ENCODE measurements at regions not wholly inside any gene's neighbourhood (a gene's known extent, or its start where the extent isn't known, plus 50 kb on each side); places are given as distances from the start of the nearest gene placed in this dataset.
"Not testable (repeated sequence)": the region's sequence is repeated elsewhere in the genome, so short reads cannot be mapped to it uniquely, and the experiment has no call there.

DNA sequence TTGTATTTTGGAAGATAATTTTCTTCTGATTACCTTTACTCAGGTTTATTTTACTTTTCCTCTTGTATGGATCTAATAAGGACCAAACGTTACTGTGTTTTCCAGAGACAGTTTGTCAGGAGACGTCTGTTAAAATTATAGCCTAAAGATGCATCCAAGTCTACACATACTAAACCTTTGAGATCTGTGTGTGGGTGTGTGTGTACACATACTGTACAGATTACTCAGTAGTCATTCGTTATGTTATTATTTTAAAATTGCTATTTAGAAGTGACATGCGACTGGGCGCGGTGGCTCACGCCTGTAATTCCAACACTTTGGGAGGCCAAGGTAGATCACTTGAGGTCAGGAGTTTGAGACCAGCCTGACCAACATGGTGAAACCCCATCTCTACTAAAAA is 51.6 kb upstream of the CNTLN start:
- no peak for DNase-seq

DNA sequence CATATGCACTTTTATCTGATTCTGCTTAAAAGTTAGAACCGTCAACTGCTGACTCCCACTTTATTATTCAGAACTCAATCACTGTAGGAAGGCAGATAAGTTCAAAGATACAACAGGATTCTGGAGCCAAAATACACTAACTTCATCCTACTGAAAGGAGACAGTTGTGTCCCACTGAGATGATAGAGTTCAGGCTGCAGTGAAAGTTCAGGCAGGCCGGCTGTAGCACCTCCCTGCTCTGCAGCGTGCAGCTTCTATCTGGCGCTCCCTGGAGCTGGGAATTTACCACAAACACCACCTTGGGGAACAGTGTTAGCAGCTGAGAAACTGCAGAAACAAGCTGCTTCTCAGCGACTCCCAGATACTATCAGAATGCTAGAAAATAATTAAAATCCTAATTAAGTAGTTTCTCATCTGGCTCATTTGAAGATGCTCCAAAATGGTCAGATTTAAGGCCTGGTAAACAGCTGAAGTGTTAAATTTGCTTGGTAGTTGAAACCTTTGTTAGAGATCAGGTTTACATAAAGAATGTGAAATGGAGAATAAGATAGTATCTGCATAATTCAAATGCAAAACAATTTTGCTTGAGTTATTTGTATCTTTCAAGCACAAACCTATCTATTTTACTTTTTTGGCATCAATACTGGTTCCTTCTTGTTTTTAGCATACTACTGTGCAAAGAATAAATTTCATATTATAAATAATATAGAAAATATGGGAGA is 52.3 kb upstream of the CNTLN start:
- DNase-seq = no peak

DNA sequence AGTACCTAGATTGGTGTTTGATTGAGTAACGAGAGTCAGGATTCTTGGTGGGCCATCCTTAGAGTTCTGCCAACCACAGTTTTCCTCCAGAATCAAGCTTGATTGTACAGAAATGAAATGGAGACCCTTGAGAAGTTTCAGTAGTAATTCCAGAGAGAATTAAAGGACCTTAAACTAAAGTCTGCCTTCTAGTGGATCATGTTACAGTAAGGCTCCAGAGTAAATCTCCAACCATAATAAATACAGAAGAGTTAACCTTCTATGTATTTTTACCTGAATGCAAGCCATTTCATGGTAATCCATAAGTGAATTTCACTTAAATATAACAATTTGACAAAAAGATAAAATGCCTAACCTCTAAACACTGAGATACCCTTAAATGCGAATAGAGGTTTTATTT is 53.0 kb upstream of the CNTLN start:
- DNase-seq = no peak

DNA sequence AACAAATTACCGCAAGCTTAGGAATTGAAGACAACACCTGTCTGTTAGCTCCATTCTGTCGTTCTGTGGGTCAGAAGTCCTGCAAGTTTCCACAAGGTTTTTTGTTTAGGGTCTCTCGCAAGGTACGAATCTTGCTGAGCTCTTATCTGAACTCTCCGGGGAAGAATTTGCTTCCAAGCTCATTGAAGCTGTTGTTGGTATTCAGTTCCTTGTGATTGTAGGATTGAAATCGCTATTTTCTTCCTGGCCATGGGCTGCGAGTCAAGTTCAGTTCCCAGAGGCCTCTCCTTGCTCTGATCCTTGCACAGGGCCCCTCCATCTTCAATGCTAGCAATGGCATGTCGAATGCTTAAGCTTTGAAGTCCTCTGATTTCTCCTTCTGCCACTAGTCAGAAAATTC is 53.5 kb upstream of the CNTLN start:
- DNase-seq = no peak

DNA sequence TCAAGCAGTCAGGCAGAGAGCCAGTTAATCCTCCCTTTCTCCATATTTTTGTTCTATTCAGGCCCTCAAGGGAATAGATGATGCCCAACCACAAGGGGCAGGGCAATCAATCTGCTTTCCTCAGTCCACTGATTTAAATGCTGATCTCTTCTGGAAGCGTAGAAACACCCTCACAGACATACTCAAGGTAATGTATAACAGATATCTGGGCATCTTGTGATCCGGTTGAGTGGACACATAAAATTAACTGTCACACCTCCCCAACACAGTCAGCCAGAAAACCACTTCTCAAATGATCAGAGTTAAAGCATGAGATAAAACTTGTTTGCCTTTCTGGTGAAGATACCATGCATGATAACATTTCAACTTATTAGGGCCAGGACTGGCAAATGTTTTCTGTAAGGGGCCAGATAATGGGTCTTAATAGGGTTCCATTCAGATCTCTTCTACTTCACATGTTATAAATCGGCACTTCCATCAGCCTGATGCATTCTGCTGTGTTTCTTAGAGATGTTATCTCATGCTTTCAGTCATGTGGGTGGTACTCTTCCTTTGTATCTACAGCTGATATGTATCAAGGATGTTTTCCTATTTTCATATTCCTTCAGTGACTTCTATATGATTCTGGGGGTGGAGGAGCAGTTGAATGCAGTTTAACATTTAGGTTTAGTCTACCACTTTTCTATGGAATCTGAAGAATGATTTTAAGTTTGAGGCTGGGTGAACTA is 58.9 kb upstream of the CNTLN start:
- DNase-seq = no peak

DNA sequence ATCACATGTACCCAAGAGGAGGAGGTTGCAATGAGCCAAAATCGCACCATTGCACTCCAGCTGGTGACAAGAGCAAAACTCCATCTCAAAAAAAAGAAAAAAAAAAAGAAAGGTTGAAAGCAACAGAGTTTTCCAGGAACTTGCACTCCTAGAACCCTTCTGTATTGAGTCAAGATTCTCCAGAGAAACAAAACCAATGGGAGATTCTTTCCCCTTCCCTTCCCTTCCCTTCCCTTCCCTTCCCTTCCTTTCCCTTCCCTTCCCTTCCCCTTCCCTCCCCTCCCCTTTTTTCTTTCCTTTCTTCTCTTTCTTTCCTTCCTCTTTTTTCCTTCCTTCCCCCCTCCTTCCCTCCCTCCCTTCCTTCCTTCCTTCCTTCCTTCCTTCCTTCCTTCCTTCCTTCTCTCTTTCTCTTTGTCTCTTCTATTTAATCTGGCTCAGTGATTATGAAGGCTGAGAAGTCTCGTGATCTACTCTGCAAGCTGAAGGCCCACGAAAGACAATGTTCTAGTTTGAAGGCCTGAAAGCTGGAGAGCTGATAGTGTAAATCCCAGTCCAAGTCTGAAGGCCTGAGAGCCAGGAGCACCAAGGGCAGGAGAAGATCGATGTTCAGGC is 59.6 kb upstream of the CNTLN start:
- no peak for DNase-seq

DNA sequence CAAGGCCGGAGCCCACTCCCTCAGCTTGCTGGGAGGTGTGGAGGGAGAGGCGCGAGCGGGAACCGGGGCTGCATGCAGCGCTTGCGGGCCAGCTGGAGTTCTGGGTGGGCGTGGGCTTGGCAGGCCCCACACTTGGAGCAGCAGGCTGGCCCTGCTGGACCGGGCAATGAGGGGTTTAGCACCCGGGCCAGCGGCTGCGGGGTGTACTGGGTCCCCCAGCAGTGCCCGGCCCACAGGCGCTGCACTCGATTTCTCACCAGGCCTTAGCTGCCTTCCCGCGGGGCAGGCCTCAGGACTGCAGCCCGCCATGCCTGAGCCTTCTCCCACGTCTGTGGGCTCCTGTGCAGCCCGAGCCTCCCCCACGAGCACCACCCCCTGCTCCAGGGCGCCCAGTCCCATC is 62.3 kb upstream of the CNTLN start:
- not testable (repeated sequence) for DNase-seq

DNA sequence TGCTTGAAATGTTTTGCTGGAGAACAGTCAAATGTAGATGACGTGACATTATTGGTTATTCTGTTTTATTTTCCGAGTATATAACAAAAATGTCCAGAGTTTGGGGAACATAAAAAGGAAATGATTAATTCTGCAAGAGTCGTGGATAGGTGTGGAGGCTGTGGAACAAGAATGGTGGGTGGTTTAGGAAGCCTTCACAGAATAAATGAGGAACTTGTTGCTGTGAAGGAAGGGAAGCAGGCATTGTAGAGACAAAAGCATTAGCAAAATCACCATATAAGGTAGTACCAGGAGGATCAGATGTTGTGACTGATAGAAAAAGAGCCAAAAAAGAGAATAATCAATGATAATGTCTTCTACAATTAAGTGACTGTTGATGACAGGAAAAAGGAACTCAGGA is 66.2 kb upstream of the CNTLN start:
- no peak for DNase-seq

DNA sequence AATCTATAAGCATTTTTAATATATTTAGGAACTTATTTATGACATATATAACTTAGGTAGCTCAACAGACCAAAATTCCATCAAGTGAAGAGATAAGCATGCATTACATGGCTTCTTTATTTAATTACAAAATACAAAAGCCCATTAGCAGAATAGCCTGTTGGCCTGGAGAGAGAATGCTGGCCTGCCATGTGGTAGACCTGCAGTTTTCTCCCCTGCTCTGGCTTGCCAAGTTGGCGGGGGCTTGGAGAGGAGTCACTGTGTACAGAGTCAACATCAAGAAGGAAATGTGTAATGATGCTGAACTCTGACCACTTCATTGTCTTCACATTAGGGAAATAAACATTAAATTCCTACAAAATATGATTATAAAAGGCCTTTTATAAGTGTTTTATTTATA is 69.8 kb upstream of the CNTLN start:
- peak; percentile 11 for DNase-seq

DNA sequence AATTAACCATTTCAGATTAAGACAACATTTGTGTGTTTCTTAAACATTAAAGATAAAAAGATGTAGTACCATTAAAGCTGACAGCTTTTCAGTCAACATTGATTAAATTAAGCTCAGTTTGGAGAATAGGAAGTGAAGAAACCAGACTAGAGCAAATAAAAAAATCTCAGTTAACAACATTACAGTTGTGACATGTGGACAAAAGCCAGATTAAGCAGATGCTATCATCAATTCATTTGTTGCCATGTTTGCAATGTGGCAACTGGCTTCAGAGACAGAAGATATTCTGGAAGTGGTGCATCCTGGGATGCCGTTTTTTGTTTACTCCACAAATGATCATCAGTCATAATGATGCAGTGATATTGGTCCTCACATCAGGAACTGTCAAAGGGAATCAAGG is 70.3 kb upstream of the CNTLN start:
- no peak for DNase-seq

DNA sequence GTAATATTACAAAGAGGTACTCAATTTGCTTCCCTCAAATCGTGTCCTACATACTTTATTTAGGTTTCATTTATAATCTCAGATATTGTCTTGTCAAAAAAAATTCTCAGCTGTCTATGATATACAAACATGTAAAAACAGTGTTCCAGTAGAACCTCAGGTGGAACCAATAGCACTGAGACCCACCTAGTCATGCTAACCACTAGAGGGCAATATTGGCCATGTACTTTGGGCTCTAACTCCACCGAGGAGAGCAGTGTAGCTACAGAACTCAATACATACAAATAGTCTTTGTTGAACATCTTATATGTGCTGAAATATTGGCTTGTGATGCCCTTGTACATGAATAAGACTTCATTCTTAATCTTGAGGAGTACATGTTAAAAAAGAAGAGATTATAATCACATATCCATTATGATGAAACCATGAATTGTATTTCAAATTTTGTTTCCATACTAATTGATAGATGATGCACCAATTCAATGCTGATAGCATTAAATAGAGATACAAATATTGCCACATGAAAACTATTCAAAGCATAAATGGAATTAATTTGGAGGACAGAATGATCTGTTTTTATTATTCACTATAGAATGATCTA is 71.2 kb upstream of the CNTLN start:
- DNase-seq = peak; percentile 47

DNA sequence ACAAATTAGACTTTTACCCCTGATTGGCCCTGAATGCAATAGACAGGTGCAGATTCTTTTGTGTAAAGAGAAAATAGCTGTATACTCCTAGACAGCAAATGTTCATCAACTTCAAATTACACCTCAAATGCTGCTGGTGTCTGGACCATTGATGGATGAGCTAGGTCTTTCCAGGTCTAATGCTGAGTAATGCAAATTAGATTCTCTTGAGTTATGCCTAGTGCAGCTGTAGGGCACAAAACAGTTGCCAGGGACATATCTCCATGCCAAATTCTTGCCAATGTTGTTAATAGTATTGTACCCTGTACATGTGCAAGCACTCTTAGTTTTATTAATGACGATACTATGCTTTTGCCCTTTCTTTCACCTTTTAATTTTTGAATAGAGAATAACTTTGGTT is 72.3 kb upstream of the CNTLN start:
- DNase-seq = no peak

DNA sequence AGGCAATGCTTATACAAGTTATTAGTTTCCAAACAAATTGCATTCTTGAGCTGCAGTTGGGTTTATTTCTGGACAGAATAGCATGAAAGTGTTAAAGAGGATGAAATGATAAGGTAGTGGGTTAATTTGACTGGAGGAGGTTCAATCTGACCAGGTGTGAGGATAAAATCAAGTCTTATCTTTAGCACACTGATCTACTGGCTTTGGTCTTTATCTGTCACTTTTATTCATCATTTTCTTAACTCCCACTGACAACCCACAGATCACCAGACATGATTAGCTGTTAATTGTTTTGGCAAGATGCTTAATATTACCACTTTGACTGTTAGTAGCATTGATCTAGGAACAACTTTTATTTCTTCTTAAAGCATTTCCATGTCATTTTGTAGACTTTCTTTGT is 74.4 kb upstream of the CNTLN start:
- no peak for DNase-seq

DNA sequence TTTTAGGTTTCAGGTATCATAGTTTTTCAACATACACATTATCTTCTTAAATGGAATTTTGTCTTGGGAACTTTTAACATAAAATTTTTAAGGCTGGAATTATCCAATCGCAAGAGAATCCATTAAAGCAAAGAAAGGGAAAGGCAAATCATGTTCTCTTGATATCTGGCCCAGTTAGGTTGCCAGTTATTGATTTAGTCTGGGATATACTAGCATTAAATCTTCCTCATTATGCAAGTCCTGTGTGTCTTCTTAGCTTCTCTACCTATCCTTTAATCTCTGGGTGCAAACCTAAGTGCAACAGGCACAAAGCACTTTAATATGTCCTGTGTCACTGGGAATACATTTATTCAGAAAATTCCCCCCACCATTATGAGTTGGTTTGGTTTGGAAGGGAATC is 75.4 kb upstream of the CNTLN start:
- no peak for DNase-seq

DNA sequence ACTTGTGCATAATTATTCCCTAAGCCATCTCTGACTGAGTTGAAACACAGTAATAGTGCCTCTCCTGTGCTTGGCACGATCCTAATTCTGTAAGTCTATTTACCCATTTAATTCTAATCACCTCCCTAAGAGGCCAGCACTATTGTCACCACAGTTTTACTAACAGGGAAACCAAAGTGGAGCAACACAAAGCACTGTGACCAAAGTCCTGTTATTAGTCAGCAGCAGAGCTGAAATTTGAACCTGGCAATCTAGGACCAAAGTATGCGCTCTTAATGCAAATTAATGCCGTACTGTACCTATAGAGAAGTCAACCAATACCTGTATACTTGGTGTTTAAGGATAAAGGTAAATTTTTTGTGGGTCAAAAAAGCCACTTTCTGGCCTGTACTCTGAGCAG is 77.1 kb upstream of the CNTLN start:
- DNase-seq = no peak

DNA sequence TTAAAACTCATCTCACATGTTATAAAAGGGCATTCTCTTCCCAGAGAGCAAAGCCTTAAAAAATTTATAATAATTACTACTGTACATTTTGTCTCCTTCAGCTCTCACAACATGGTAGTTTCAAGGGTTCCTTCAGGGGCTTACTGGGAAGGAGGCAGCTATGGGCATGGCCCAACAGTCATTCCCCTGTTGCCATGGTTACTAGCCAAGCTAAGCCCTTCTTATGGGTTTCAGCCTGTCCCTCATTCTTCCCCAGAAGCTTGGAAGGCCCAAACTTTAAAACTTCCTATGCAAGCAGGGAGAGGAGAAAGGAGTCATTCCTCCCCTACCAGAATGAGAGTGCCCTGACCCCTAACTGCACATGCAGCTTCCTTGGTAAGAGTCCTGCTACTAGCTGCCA is 82.2 kb upstream of the CNTLN start:
- no peak for DNase-seq

DNA sequence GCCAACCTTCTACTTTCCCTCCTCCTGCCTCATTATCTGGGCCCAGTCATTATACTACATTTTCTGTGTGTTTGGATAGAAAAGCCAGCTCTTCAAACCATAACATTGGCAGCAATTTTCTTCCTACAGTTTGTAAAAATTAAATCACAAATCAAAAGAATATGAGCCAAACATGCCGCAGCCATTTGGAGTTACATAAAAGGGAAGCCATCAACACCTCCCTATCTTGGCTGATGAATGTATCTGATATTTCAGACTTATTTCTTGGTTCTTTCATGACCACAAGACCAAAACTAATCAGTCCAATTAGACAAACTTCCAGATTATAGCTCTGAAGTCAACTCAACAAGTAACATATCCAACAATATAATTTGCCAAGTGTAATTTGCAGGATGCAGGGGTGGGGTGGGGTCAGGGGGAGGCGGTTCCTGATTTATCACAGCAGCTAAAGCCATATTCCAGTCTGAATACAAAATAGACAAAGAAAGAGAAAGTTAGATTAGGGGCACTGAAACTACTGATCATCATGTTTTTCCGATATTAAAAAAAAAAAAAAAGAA is 89.4 kb upstream of the CNTLN start:
- no peak for DNase-seq

DNA sequence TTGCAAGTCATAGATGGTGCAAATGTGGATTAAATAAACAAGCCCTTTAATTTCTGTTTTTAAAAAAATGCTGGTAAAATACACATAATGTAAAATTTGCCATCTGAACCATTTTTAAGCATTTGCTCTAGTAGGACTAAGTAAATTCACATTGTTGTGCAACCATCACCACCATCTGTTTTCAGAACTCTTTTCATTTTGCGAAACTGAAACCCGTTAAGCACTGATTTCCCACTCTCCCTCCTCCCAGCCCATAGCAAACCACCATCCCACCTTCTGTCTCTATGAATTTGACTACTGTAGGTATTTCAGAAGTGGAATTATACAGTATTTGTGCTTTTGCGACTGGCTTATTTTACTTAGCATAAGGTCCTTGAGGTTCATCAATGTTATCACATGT is 103.3 kb upstream of the CNTLN start:
- no peak for DNase-seq

DNA sequence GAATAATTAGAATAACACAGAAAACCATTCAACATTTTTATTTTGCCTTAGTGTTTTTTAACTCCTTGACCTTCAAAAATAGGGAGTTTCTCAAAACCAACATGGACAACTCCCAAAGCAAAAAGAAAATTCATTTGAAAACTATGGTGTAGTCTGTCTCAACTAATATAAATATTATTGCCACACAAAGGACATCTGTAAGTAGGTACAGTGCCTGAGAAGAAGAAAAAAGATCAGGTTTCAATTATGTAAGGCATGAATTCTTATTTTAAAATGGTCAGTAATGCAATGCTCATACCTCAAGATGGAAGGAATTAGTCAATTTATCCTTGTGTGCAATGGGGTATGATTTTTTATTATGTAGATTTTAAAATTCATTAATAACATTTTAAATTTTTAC is 109.6 kb upstream of the CNTLN start:
- no peak for DNase-seq

DNA sequence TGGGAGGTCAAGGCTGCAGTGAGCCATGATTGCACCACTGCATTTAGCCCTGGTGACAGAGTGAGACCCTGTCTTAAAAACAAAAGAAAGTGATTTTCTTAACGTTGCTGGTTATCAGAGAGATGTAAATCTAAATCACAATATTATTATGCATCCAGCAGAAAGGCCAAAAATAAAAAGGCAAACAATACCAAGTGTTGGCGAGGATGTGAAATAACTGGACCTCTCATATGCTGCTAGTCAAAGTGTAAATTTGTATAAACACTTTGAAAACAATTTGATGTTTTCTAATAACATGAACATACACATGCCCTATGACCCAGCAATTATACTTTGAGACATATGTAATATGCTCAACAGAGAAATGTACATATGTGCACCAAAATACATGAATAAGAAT is 110.7 kb upstream of the CNTLN start:
- DNase-seq = no peak

DNA sequence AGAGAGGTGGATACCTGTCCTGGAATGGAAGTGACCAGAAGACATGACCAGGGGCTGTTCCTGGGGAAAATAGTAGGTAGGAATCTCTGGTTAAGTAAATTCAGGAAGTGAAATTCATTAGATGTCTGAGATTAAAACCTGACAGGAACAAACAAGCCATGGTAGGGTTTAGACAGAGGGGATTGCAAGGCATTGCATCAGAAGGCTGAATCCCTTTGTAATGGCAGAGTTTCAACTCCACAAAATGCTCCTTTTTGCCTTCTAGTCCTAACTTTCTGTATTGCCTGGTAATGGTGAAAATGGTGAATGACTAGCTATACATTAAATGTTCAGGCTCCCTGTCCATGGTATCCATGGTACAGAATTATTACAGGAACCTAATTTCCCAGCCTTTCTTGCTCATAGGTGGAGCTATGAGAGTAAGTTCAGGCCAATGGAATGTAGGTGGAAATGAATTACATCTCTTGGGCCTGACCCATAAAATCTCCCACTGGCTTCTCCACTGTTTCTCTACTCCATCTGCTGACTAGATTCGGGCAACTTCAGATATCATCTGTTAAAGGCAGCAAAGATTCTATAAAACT is 113.4 kb upstream of the CNTLN start:
- DNase-seq = no peak

DNA sequence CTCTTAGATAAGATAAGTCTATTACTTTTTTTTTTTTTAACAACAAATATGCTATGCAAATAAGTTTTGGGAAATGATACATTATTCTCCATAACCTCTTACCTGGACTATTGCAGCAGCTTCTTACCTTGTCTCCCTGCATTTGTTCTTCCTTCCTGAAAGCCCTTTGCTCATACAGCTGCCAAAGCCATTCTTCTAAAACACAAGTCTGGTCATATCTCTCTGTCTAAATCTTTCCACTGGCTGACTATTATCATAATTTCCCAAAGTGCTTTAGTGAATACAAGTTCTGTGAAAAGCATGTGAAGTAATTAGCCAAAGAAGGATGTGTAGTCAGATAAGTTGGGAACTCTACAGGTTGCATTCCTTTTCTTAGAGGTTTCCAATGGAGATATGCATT is 115.4 kb upstream of the CNTLN start:
- DNase-seq = no peak

DNA sequence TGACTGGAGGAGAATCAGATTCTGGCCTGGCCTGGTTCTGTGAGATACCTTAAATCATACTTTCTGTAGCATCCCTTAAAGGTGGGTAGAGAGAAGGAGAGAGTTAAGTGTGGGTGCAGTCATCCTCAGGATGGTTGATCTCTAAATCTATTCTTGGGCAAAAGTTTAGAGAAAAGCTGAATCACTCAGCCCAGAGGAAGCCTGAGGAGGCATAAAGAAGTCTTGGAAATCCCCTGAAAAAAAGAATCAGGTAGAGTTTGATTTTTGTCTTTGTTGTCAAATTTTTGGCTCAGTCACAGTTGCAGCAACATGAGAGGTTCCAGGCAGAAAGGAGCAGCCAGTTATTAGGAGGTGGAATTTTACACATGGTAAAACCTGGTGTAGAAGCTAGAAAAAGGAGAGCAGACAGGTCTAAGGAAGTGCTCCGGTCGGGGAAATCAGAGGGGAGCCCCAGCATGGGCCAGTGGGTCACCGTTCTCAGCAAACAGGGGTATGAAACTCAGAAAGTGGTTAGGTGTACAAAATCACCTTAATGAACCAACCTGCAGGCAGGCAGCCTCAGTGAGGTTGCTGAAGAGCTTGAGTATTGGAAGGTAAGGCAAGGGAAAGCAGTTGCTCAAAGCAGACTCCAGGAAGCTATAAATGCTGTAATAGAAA is 116.2 kb upstream of the CNTLN start:
- DNase-seq = no peak

All from NCI-H345 (cell line).